T-helper 1 cell treated with Interleukin-12 subunit alpha and Interleukin-12 subunit beta and Interleukin-4 antibody, amounts not matched to agents 30 ng/mL and 1 ng/mL, for 36 hours (primary cell): ENCODE measurements at regions not wholly inside any gene's neighbourhood (a gene's known extent, or its start where the extent isn't known, plus 50 kb on each side); places are given as distances from the start of the nearest gene placed in this dataset.

Experiments
- intact Hi-C: fragments of 100-400 bp; cut with micrococcal nuclease; formaldehyde crosslinking; loops from one replicate; pipeline ENCODE4 v1.15.1; 2024

GRCh38 chr13:110773480-110773879, 60.0 kb downstream of the ING1 start:
- intact Hi-C loops, result no loop called here

DNA sequence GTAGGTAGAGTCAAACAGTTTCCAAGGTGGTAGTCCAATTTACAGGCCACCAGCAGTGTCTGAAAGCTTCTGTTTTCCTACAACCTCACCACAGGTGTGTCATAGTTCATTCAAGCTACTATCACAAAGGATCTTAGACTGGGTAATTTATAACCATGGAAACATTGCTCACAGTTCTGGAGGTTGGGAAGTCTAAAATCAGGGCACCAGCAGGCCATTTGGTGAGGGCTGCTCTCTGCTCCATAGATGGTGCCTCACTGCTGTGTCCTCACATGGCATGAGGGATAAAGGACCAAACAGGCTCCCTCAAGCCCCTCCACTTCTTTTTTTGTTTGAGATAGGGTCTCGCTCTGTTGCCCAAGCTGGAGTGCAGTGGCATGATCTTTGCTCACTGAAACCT, 60.6 kb downstream of the ING1 start:
- intact Hi-C loops, result no loop called here

GRCh38 chr13:110774490-110774889, 61.0 kb downstream of the ING1 start:
- intact Hi-C loops, result no loop called here

DNA sequence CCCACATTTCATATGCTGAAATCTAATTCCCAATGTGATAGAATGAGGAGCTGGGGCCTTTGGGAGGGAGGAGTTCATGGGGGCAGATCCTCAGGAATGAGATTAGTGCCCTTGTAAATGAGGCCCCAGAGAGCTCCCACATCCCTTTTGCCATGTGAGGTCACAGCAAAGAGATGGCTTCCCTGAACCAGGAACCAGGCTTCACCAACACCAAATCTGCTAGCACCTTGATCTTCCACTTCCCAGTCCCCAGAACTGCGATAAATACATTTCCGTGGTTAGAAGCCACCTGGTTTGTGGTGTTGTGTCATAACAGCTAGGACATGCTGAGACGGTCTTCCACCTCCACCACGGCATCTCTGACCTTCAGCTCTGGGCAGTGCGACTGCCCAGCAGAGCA, 62.1 kb downstream of the ING1 start:
- intact Hi-C loops, result no loop called here

- intact Hi-C loops, result no loop called here
Observed at GRCh38 chr13:110777251-110777820, 63.8 kb downstream of the ING1 start.

DNA sequence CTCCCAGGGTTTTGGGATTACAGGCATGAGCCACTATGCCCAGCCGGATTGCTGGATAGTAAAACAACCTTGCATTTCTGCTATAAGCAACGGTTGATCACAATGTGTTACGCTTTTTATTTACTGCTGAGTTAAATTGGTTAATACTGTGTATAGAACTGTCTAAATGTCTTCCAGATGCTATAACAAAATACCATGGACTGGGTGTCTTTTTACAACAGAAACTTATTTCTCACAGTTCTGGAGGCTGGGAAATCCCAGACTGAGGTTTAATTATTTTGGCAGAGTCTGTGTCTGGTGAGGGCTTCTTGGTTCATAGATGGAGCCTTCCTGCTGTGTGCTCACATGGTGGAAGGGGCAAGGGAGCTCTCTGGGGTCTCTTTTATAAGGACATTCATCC, 65.5 kb downstream of the ING1 start:
- intact Hi-C loops, result no loop called here

DNA sequence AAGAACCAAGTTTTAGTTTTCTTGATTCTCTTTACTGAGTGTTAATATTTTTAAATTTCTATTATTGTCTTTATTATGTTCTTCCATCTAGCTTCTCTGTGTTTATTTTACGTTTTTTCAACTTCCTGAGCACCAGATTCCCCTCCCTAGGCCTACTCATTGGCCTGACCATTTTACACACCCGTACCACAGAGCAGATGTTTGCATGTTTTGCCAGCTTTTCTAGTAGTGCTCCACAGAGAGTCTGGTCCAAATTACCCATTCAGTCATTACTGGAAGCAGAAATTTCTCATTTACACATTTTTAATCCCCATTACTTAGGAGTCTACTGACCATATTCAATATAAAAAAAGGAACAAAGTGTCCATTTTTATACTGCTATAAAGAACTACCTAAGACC, 66.9 kb downstream of the ING1 start:
- intact Hi-C loops, result no loop called here

DNA sequence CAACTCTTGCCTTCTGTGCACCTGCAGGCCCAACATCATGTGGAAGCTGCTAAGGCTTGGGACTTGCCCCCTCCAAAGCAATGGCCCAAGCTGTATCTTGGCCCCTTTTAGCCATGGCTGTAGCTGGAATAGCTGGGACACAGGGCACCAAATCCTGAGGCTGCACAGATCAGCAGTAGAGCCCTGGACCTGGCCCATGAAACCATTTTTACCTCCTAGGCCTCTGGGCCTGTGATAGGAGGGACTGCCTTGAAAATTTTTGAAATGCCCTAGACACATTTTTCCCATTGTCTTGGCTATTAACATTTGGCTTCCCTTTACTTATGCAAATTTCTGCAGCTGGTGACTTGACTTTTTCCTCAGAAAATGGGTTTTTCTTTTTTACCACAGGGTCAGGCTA, 68.7 kb downstream of the ING1 start:
- intact Hi-C loops, result no loop called here

GRCh38 chr13:110784704-110785103, 71.2 kb downstream of the ING1 start:
- intact Hi-C loops, result no loop called here

DNA sequence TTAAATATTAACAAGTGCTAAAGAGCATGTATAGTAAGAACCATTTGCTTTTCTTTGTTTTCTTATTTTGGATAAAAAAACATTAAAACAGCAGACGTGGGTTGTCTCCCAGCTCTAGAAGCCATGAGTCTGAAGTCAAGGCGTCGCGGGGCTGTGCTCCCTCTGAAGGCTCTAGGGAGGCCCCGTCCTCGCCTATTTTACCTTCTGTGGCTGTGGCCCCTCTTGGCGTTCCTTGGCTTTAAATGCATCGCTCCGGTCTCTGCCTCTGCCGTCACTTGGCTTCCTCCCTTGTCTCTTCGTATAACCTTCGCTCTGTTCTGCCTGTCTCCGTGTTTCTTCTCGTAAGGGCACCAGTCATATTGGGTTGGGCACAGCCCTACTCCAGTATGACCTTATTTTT, 75.3 kb downstream of the ING1 start:
- intact Hi-C loops, result no loop called here

- intact Hi-C loops, result loop anchor here (10.0 kb wide), 1 partner anchor 1995 kb away; no protein-coding TSS in a partner anchor
Observed at GRCh38 chr13:110789871-110790270, 76.4 kb downstream of the ING1 start.

DNA sequence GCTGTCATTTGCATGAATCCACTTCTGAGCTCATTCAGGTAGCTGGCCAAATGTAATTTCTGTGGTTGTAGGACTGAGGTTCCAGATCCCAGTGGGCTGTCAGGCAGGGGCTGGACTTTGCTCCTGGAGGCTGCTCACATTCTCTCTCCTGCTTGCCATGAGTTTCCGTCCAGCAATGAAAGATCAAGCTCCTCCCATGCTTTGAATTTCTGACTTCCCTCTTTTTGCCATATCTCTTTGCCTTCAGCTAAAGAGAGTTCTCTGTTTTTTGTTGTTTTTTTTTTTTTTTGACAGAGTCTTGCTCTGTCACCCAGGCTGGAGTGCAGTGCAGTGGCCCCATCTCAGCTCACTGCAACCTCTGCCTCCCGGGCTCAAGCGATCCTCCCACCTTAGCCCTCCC, 76.9 kb downstream of the ING1 start:
- intact Hi-C loops, result loop anchor here (10.0 kb wide), 1 partner anchor 1994 kb away; no protein-coding TSS in a partner anchor

DNA sequence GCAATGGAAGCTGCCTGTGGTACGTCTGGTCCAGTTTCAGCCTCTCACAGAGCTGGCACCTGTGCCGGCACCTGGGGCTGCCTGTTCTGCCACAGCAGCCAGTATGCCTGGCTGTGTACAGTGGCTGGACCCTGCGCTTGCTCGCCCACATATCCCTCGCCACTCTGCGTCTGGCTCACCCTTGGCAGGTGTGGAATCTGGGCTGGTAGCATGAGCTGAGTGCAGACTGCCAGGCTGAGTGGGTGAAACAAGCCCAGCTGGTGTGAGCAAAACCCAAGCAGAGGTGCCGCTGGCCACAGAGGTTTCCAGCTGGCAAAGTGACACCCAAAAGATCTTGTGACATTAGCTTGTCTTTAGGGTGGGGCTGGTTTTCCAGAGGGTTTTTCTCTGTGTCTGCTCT, 80.7 kb downstream of the ING1 start:
- intact Hi-C loops, result loop anchor here (10.0 kb wide), 1 partner anchor 1991 kb away; no protein-coding TSS in a partner anchor

DNA sequence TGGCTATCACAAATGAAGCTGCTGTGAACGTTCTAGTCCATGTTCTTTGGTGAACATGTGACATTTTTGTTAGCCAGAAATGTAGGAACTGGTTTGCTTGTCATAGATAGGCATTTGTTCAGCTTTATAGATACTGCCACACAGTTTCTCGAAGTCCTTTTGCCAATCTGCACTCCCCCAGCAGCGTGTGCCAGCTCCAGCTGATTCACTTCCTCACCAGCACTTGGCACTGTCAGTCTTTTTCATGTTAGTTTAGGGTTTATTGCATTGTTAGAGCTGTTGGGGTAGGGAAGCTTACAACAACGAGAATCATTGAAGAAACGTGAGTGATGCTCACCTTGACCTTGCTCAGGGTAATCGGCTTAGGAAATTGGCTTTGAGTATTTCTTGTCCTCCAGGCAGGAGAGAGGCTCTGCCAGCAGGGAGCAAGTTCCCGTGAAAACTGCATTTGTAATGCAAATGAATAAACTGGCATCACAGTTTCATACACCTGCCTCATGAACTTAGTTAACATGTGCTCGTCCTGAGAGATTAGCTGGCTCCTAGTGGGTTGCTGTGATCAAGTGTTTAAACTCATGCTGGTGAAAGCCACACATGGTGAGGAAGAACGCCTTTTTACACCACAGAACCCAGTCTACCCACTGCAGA, 83.9 kb downstream of the ING1 start:
- intact Hi-C loops, result loop anchor here (10.0 kb wide), 1 partner anchor 1987 kb away; no protein-coding TSS in a partner anchor

DNA sequence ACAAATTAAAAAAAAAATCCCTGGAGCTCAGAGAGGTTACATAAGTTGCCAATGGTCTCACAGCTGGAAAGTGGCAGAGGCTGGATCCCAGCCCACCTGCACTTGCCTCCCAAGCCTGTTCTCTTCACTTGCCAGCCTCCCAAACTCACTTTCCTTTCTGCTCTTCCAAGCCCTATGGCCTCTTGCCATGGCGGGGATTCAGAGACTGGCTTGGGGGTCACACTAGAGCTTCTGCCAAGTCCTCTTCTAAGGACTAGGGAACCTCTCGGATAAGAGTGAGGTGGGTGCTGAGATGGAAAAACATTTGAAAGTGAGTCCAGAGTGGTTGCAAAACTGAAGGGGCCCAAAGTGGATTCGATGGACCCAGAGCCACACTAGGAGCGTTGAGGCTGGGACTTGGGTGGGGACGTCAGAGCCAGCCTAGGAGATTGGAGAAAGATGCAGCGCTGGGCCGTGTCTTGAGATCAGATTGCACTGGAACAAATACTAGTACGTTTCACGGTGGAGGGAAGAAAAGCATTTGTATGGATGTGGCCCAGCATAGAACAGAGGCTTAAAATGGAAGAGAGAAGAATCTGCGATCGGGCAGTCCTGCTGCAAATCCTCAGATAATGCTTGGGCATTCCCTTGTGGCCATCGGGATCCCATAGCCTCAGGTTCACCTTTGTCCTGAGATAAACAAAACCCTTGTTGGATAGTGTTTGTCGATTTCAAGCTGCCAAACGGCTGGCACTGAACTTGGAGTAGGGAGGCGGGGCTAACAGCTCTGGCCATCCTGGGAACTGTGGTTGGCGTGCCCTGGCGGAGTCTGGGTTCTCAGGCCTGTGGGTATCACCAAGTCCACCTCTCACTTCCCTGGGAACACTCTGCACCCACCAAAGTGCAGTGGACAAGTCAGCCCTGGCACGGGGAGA, 84.8 kb downstream of the ING1 start:
- intact Hi-C loops, result loop anchor here (10.0 kb wide), 1 partner anchor 1986 kb away; no protein-coding TSS in a partner anchor

DNA sequence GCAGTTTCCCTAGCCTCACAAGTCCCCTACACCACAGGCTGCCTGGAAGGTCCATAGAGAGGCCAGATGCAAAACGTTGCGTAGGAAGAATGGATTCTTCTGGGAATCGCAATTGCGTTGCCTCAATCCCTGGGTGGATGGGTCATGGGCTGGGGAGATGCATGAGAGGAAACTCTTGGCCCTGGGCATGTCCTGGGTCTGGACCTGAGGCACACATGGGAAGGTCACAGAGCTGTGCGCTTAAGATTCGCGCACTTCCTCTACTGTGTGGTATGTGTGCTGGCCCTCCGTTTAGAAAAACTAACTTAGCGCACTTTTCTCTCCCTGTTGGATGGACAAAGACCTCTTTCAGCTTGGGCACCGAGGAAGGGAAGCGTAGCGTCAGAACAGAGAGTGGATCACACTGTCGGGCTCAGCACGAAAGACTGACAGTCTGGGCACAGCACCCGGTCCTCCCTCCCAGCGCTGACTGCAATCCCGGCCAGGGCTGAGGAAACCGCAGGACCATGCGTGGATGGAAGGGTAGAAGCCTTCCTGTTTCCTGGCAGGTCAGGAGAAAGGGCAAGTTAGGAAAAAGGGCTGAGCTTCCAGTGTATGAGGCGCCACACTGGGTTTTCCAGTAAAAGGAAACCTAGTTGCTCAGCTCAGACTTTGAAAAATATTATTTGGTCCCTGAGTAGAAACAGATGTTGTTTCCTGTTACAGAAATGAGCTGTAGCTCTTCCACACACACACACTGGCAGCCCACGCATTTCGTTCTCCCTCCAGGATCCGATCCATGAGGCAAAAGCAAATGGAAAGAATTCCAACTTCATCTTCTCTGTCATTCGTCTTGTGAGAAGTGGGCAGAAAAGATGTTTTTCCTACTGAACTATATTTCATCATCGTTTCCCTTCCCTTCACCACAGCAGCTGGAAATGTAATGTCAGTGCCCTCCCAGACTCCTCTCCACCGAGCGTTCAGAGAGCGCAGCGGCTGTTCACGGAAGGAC, 86.0 kb downstream of the ING1 start:
- intact Hi-C loops, result loop anchor here (5.0 to 10.0 kb wide), 2 partner anchors 117 to 1985 kb away; no protein-coding TSS in a partner anchor

GRCh38 chr13:110801044-110801443, 87.5 kb downstream of the ING1 start:
- intact Hi-C loops, result loop anchor here (5.0 kb wide), 1 partner anchor 119 kb away; no protein-coding TSS in a partner anchor

GRCh38 chr13:110802260-110802659, 88.8 kb downstream of the ING1 start:
- intact Hi-C loops, result loop anchor here (5.0 kb wide), 1 partner anchor 120 kb away; no protein-coding TSS in a partner anchor

DNA sequence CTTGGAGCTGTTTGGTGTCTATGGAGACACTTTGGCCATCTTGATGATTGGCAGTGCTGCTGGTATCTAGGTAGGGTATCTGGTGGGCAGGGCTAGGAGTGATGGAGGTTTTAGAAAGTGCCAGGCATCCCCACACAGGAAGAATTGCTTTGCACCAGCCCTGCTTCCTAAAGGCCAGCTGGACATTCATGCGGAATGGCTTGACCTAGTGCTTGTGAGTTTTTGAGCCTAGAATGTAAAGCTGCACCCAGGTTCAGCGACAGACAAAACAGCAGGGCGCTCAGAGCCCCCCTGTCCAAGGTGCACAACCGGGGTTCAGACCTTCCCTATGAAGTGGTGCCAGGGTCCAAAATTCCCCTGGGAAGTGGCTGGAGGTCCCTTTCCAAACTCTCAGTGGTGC, 93.1 kb downstream of the ING1 start:
- intact Hi-C loops, result no loop called here

- intact Hi-C loops, result no loop called here
Observed at GRCh38 chr13:110807546-110807945, 94.0 kb downstream of the ING1 start.

DNA sequence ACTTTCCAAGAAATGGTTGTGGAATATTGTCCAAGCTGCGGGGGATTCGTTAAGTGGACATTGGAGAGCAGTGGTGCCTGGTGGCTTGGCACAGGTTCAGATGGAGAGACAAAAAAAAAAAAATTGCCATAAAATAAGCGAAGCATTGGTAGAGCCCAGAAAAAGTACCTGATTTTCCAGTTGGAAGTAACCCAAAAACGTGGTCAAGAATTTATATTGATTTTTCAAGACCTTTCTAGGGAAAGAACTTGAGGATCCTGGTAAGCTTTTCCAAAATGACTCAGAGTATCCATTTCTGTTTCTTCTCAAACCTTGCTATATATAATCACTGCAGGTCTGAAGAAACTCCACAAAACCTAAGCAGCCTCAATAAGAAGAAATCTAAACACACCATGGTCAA, 94.6 kb downstream of the ING1 start:
- intact Hi-C loops, result no loop called here
